MV-4-11 (cell line): ENCODE measurements at regions not wholly inside any gene's neighbourhood (a gene's known extent, or its start where the extent isn't known, plus 50 kb on each side); places are given as distances from the start of the nearest gene placed in this dataset.
"Not testable (repeated sequence)": the region's sequence is repeated elsewhere in the genome, so short reads cannot be mapped to it uniquely, and the experiment has no call there.

ENCODE experiments used
- DNase-seq: peaks from one replicate; lab custom pipeline; 2025; lab: John Stamatoyannopoulos, UW

- no peak for DNase-seq
Observed at GRCh38 chr12:94856324-94856723, 147.2 kb downstream of the NDUFA12 start.

DNA sequence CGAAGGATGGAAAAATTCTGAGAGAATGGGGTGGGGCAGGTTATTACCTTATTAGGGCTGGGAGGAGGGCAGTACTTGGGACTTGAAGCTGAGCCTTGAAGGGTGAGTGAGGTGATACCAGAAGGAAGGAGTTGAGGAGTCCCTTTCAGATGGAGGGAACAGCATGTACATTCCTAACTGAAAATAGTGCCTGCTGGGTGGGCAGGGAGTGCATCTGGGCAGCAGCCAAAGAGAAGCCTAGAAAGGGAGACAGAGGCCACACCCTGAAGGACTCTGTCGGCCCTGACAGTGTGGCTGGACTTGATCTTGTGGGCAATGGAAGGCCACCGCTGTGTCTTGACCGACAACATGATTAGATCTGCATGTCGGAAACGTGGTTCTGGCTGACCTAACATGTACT lies 147.6 kb downstream of the NDUFA12 start:
- DNase-seq, result no peak

GRCh38 chr12:94851396-94852028 lies 152.0 kb downstream of the NDUFA12 start:
- DNase-seq, result no peak

DNA sequence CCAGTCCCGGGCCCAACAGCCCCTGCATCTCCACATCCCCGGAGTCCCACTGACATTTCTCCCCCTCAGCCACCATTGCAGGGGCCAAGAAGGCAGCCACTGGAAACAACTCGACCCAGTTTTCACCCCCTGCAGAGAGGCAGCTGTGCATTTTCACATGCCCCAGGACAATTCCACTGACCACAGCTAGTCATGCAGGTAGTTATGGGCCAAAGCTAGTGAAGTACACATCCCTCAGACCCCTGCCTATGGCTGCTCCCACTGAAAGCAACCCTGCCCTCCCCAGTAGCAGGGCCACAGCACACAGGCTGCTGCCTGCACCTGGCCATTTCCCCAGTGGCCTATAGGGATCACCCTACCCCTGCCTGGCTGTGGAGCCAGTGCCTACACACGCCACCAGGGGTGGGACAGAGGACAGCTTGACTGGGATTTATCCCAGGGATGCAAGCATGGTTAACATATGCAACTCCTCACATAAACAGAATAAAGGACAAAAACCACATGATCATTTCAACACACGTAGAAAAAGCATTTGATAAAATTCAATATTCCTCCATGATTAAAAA lies 154.0 kb downstream of the NDUFA12 start:
- DNase-seq, result no peak

DNA sequence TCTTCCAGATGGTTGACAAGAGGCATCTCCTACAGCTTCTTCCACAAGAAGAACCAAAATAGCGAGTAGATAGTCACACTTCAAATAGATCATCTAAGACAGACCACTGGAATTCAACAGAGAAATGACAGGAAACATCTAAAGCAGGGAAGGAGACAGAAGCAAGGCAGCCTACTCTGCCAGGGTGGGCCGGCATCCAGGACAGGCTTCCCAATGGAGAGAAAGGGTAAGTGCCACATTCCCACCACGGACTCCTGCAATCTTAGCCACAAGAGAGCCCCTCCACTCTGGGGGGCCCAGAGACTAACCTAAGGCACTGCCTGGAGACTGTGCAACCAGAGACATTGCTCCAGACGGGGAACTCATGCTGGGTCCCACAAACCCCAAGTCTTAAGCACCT lies 154.5 kb downstream of the NDUFA12 start:
- DNase-seq, result no peak

DNA sequence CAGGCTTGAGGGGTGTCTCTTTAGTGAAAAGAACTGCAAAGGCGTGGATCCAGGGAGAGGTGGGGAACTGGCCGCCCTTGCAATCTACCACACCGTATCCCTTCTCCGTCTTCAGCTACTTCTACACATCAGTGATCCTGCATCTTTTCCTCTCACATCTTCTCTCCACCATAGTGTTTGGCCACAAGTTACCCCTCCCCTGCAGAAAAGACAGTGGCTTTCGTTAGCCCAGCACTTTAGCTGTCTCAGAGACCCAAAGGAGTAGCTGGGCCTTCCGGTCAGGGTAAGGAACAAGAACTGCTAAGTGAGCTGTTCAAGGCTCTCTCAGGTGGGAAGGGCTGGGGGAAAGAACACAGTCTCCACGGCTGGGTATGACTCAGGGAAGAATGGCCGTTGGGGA lies 158.4 kb downstream of the NDUFA12 start:
- DNase-seq, result no peak

DNA sequence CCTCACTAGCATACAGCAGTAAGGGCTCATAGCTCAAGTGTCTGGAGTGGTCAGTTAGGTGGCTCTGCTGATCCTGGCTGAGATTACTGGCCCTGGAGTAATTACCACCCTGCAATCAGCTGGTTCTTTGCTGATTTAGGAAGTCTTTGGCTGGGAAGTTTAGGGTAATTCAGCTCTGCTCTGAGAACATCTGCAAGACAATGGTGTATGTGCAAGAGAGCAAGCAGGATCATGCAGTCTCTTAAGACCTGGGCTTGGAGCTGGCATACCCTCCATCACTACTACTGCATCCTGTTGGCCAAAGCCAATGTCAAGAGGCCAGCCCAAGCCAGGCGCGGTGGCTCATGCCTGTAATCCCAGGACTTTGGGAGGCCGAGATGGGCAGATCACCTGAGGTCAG lies 159.0 kb downstream of the NDUFA12 start:
- DNase-seq, result no peak

- no peak for DNase-seq
Observed at GRCh38 chr12:94841904-94842610, 161.4 kb downstream of the NDUFA12 start.

GRCh38 chr12:94841177-94841576 lies 162.3 kb downstream of the NDUFA12 start:
- no peak for DNase-seq

DNA sequence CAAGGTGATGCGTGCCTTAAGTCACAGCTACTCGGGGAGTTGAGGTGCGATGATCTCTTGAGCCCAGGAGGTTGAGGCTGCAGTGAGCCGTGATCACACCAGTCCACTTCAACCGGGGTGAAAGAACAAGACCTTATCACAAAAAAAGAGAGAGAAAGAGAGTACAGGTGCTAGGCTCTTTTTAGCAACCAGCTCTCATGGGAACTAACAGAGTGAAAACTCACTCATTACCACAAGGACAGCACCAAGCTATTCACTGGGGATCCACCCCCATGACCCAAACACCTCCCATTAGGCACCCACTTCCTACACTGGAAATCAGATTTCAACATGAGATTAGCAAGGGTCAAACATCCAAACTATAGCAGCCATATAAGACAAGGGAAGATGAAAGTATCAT lies 164.2 kb downstream of the NDUFA12 start:
- no peak for DNase-seq

GRCh38 chr12:94836952-94837670 lies 166.4 kb downstream of the NDUFA12 start:
- DNase-seq, result peak; percentile 60

- DNase-seq, result no peak
Observed at GRCh38 chr12:94834036-94834625, 169.4 kb downstream of the NDUFA12 start.

DNA sequence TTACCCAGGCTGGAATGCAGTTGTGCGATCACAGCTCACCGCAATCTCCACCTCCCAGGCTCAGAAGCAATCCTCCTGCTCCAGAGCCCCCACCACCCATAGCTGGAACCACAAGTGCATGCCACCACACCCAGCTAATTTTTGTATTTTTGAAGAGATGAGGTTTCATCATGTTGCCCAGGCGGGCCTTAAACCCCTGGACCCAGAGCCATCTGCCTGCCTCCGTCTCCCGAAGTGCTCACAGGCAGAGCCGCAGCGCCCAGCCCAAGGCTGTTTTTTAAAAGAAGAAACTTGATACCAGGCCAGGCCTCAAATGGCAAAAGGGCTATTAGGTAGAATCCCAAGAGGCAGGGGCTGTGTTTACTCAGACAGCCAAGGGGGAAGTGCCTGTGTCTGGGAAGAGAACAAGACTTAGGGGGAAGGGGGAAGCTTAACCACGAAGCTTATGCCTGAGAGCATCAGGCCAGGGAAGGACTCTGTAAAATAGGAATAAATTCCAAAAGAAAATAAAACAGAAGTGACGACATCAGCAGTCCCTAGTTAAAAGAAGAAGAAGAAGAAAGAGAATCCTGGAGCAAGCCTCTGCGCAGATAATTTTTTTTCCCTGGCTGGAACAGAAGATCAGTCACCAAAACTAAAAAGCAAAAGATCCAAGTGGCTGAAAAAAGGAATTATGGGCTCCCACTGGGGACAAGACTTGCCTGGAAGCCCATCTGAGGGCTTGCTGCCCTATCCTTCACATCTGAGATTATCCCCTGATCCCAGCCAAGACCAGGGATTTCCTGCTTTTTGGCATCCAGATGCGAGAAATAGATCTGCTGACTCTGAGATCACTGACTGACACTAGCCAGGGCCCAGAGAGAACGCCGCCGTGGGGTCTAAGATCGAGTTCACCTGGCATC lies 170.5 kb downstream of the NDUFA12 start:
- no peak for DNase-seq

DNA sequence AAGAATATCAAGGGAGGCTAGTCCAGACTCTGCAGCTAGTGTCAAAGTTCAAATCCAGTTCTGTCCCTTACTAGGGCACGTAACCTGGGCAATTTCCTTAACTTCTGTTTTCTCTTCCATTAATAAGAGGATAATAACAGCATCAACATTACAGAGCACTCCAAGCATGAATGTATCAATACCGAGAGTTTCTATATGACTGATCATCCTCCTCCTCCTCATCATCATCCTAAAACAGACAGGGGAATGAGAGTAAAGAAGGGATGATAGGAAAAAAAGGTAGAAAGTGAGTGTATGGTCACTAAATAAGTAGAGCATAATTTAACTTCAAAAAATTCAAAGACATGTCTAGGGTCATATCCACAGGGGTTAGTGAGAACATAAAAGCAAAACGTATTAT lies 171.4 kb downstream of the NDUFA12 start:
- DNase-seq, result no peak

GRCh38 chr12:94831081-94831751 lies 172.3 kb downstream of the NDUFA12 start:
- peak; percentile 88 for DNase-seq

GRCh38 chr12:94829552-94829951 lies 173.9 kb downstream of the NDUFA12 start:
- peak; percentile 22 for DNase-seq

GRCh38 chr12:94819011-94819410 lies 168.7 kb upstream of the TMCC3 start:
- DNase-seq, result no peak

- no peak for DNase-seq
Observed at GRCh38 chr12:94817695-94818075, 167.3 kb upstream of the TMCC3 start.

DNA sequence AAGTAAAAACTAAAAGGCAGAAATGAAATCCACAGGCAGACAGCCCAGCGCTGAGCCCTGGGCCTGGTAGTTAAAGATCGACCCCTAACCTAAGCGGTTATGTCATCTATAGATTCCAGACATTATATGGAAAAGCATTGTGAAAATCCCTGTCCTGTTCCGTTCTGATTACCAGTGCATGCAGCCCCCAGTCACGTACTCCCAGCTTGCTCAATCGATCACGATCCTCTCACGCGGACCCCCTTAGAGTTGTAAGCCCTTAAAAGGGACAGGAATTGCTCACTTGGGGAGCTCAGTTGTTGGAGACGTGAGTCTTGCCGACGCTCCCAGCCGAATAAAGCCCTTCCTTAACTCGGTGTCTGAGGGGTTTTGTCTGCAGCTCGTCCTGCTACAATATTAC lies 166.8 kb upstream of the TMCC3 start:
- DNase-seq, result not testable (repeated sequence)

GRCh38 chr12:94816746-94817145 lies 166.4 kb upstream of the TMCC3 start:
- DNase-seq, result not testable (repeated sequence)

- DNase-seq, result no peak
Observed at GRCh38 chr12:94815958-94816357, 165.6 kb upstream of the TMCC3 start.
